Peyer's patch (tissue), 4 donors: ENCODE measurements at regions not wholly inside any gene's neighbourhood (a gene's known extent, or its start where the extent isn't known, plus 50 kb on each side); places are given as distances from the start of the nearest gene placed in this dataset.

Source experiments
- DNase-seq, 3 donors: peaks; one replicate each; pipeline ENCODE4 v3.0.0-alpha.2; 2017 to 2019
- H3K27ac ChIP-seq, 4 donors: fragments of 200-600 bp; sonication (generic); one replicate each; pipeline ENCODE4 v1.5.1; 2016 to 2019
- H3K27me3 ChIP-seq, 2 donors: fragments of 200-600 bp; sonication (generic); one replicate each; pipeline ENCODE4 v1.5.1; 2019
- H3K36me3 ChIP-seq, 3 donors: fragments of 200-600 bp; sonication (generic); one replicate each; pipeline ENCODE4 v1.5.1; 2016 to 2019
- H3K4me1 ChIP-seq, 4 donors: fragments of 200-600 bp; sonication (generic); one replicate each; pipeline ENCODE4 v1.5.1; 2016 to 2019
- H3K4me3 ChIP-seq, 4 donors: fragments of 200-600 bp; sonication (generic); 1 replicate in 3 of 4; 2 replicates in 1 of 4; pipeline ENCODE4 v1.5.1; 2016 to 2019; ENCODE audit warnings: mild to moderate bottlenecking in 1 of 4
- H3K9me3 ChIP-seq, 4 donors: fragments of 200-600 bp; sonication (generic); one replicate each; pipeline ENCODE4 v1.5.1; 2016 to 2019; ENCODE audit warnings: mild to moderate bottlenecking in 1 of 4
- POLR2A ChIP-seq, 2 donors: fragments of 450-650 bp; IDR thresholded peaks; one replicate each; pipeline ENCODE4 v1.5.1; 2017; ENCODE audit warnings: antibody characterized with exemption in 2 of 2, mild to moderate bottlenecking in 2 of 2, moderate library complexity in 2 of 2
- TF ChIP-seq, protein P1 (sequence below), 6 experiments: fragments of 450-650 bp in 4 of 6; fragments of 200-600 bp in 2 of 6; sonication (generic) in 1 of 6; IDR thresholded peaks; one replicate each; pipeline ENCODE4 v1.5.1; 2017 to 2019; ENCODE audit warnings: antibody characterized with exemption in 6 of 6, mild to moderate bottlenecking in 3 of 6, moderate library complexity in 1 of 6

DNA sequence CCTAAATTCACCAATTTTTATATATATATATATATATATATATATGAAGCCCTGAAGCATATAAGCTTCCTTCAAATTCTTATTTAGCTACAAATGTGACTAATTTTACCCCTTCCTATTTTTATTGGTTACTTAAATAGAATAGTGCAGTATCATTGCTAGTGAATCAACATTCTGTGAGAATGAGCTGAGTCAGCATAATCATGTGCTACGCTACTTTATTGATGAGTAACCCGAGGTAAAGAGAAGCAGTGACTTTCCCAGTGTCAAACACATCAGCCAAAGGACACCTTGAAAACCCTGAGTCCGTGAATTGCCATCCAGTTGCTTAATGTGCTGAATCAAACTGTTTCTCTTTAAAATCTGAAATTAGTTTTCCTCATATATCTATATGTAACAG, 546.2 kb downstream of the DMRTA1 start:
- Histone ChIP-seq H3K27me3 (no peaks in the 10 kb centered on the region), H3K36me3 (no peaks in the 10 kb centered on the region), H3K27ac (no peak overlapping the region), H3K4me1 (no peaks in the 10 kb centered on the region), H3K9me3 (peaks cover 0 to 9% (median 3%) of the 10 kb centered on the region in 4 donors), H3K4me3 (no peak overlapping the region)
- TF ChIP-seq, protein P1, sequence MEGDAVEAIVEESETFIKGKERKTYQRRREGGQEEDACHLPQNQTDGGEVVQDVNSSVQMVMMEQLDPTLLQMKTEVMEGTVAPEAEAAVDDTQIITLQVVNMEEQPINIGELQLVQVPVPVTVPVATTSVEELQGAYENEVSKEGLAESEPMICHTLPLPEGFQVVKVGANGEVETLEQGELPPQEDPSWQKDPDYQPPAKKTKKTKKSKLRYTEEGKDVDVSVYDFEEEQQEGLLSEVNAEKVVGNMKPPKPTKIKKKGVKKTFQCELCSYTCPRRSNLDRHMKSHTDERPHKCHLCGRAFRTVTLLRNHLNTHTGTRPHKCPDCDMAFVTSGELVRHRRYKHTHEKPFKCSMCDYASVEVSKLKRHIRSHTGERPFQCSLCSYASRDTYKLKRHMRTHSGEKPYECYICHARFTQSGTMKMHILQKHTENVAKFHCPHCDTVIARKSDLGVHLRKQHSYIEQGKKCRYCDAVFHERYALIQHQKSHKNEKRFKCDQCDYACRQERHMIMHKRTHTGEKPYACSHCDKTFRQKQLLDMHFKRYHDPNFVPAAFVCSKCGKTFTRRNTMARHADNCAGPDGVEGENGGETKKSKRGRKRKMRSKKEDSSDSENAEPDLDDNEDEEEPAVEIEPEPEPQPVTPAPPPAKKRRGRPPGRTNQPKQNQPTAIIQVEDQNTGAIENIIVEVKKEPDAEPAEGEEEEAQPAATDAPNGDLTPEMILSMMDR (IDR thresholded peaks at IDR 0.05) = no peak
- no peak for TF ChIP-seq POLR2A (IDR thresholded peaks at IDR 0.05)
- no peak for DNase-seq

DNA sequence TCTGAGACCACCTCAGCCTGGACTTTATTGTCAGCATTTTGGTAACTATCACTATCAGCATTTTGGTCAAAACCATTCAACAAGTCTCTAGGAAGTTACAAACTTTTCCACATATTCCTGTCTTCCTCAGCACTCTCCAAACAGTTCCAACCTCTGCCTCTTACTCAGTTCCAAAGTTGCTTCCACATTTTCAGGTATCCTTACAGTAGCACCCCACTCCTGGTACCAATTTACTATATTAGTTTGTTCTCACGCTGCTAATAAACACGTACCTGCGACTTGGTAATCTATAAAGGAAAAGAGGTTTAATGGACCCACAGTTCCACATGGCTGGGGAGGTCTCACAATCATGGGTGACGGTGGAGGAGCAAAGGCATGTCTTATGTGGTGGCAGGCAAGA, 551.3 kb downstream of the DMRTA1 start:
- no peaks in the 10 kb centered on the region for H3K36me3 ChIP-seq
- peaks cover 0 to 20% (median 3%) of the 10 kb centered on the region in 4 donors for H3K9me3 ChIP-seq
- DNase-seq = no peak
- H3K27me3 ChIP-seq = no peaks in the 10 kb centered on the region
- no peak overlapping the region for H3K27ac ChIP-seq
- TF ChIP-seq POLR2A (IDR thresholded peaks at IDR 0.05) = no peak
- TF ChIP-seq, protein P1 (IDR thresholded peaks at IDR 0.05) = no peak
- H3K4me3 ChIP-seq = no peak overlapping the region
- no peaks in the 10 kb centered on the region for H3K4me1 ChIP-seq

DNA sequence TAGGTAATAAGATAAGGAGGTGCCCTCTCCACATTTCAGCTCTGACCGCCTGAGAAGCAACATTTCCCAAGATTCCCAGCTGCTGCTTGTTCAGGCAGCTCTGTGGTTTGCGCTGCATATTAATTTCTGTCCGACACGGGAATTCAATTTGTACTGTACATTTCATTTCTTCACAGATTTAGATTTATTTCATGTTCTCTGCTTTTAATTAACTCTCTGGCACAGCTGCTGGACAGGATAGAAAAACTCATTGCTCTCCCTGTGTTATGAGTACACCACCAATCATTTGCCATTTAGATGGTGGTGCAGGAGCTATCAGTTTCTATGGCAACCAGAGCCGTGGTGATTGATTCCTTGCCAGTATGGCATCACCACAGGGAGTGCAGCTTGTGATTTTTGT, 558.5 kb downstream of the DMRTA1 start:
- no peak overlapping the region for H3K27ac ChIP-seq
- no peak overlapping the region for H3K4me3 ChIP-seq

DNA sequence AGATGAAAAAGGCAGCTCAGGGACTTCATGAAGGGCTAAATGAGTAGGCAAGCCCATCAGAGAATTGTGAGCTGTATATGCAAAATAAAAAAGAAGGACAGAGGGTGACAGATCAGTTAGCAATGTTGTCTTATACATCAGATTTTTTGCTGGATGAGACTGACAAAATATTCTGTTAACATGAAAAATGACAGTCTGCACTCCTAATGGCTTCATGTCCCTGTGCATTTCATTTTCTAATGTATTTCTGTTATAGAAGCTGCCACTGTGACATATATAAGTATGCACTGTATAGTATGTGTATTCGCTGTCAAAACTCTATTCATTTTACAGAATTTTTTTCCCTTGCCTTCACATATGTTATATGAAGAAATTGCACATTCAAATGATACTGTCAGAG, 559.5 kb downstream of the DMRTA1 start:
- no peak overlapping the region for H3K27ac ChIP-seq

More for the DNA sequence above, 558.5 kb downstream of the DMRTA1 start:
- no peaks in the 10 kb centered on the region for H3K4me1 ChIP-seq
- TF ChIP-seq, protein P1 (IDR thresholded peaks at IDR 0.05) = no peak
- TF ChIP-seq POLR2A (IDR thresholded peaks at IDR 0.05) = no peak
- peaks cover 0 to 4% (median 0%) of the 10 kb centered on the region in 4 donors for H3K9me3 ChIP-seq
- no peaks in the 10 kb centered on the region for H3K36me3 ChIP-seq
- DNase-seq = no peak
- H3K27me3 ChIP-seq = no peaks in the 10 kb centered on the region

DNA sequence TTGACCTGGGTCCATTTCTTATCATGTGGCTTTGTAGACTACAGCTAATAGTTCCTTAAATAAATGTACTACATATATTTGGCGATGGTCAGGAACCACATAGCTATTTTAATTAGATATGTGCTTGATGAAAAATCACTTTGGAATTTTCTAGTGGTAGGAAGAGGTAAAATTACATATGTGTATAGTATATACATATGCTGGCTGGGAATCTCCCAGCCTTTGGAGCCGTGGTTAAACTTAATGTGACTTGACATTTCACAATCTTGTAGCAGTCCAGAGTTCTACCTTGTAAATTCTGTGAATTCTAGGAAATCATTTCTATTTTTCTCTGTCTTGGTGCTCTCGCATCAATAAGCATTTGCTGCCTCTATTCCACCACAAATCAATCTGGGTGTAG, 565.0 kb downstream of the DMRTA1 start:
- H3K27ac ChIP-seq = no peak overlapping the region
- H3K36me3 ChIP-seq = no peaks in the 10 kb centered on the region
- no peak for DNase-seq
- no peak overlapping the region for H3K4me3 ChIP-seq
- no peaks in the 10 kb centered on the region for H3K27me3 ChIP-seq
- no peaks in the 10 kb centered on the region for H3K4me1 ChIP-seq
- TF ChIP-seq POLR2A (IDR thresholded peaks at IDR 0.05) = no peak
- TF ChIP-seq, protein P1 (IDR thresholded peaks at IDR 0.05) = no peak
- H3K9me3 ChIP-seq = peaks cover 0 to 7% (median 0%) of the 10 kb centered on the region in 4 donors

More for the DNA sequence above, 559.5 kb downstream of the DMRTA1 start:
- DNase-seq = no peak
- no peak overlapping the region for H3K4me3 ChIP-seq
- no peaks in the 10 kb centered on the region for H3K4me1 ChIP-seq
- TF ChIP-seq, protein P1 (IDR thresholded peaks at IDR 0.05) = no peak
- no peak for TF ChIP-seq POLR2A (IDR thresholded peaks at IDR 0.05)
- H3K27me3 ChIP-seq = no peaks in the 10 kb centered on the region
- peaks cover 0 to 2% (median 0%) of the 10 kb centered on the region in 4 donors for H3K9me3 ChIP-seq
- H3K36me3 ChIP-seq = no peaks in the 10 kb centered on the region

DNA sequence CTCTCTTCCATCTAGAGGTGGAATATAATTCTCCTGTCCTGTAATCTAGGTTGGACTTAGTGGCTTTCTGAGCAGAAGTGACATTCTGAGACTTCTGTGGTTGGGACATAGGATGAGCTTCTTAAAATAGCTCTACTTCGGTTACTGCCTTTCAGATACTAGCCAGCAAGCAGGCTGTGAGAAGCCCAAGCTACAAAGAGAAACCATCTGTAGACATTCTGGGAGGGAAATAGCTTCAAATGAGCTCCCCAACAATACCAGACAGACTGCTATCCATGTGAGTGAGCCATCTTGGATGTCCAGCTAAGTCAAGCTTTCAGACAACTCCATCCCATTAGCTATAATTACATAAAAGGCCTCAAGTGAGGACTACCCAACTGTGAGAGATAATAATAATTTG, 568.9 kb downstream of the DMRTA1 start:
- H3K27ac ChIP-seq = no peak overlapping the region
- no peak for DNase-seq
- TF ChIP-seq POLR2A (IDR thresholded peaks at IDR 0.05) = no peak
- TF ChIP-seq, protein P1 (IDR thresholded peaks at IDR 0.05) = no peak
- H3K4me3 ChIP-seq = no peak overlapping the region
- no peaks in the 10 kb centered on the region for H3K4me1 ChIP-seq
- no peaks in the 10 kb centered on the region for H3K27me3 ChIP-seq
- H3K36me3 ChIP-seq = no peaks in the 10 kb centered on the region
- H3K9me3 ChIP-seq = peaks cover 0 to 7% (median 0%) of the 10 kb centered on the region in 4 donors
